HG02852 (cell line): ENCODE measurements at regions not wholly inside any gene's neighbourhood (a gene's known extent, or its start where the extent isn't known, plus 50 kb on each side); places are given as distances from the start of the nearest gene placed in this dataset.
A peak's percentile ranks its signal among the peaks of the same experiment; 100 is the strongest.
"Not testable (repeated sequence)": the region's sequence is repeated elsewhere in the genome, so short reads cannot be mapped to it uniquely, and the experiment has no call there.

ENCODE experiments used
- ATAC-seq: cut with Tn5 transposase; IDR thresholded peaks from one replicate; pipeline ENCODE4 v1.9.1; 2021; ENCODE audit warnings: mild to moderate bottlenecking, moderate library complexity; ENCODE audit not compliant: unreplicated experiment

GRCh38 chr9:15372455-15372854 is 50.2 kb upstream of the SNAPC3 start:
- ATAC-seq, result no peak

- no peak for ATAC-seq
Measured at GRCh38 chr9:15371448-15371845, 51.2 kb upstream of the SNAPC3 start.

- no peak for ATAC-seq
Measured at GRCh38 chr9:15370466-15371447, 51.9 kb upstream of the SNAPC3 start.

- no peak for ATAC-seq
Measured at GRCh38 chr9:15369871-15370270, 52.8 kb upstream of the SNAPC3 start.

- no peak for ATAC-seq
Measured at GRCh38 chr9:15369238-15369637, 53.4 kb upstream of the SNAPC3 start.

GRCh38 chr9:15364975-15365553 is 57.6 kb upstream of the SNAPC3 start:
- ATAC-seq, result not testable (repeated sequence)

- no peak for ATAC-seq
Measured at GRCh38 chr9:15361737-15362136, 54.7 kb upstream of the TTC39B start.

- ATAC-seq, result peak; percentile 90
Measured at GRCh38 chr9:15357050-15357653, 50.1 kb upstream of the TTC39B start.
